Gastroesophageal sphincter (tissue), 3 donors: ENCODE measurements at regions not wholly inside any gene's neighbourhood (a gene's known extent, or its start where the extent isn't known, plus 50 kb on each side); places are given as distances from the start of the nearest gene placed in this dataset.

Source experiments
- POLR2A ChIP-seq, 2 donors: fragments of 450-650 bp; IDR thresholded peaks; one replicate each; pipeline ENCODE4 v1.6.1; 2017; ENCODE audit warnings: antibody characterized with exemption in 2 of 2, mild to moderate bottlenecking in 2 of 2, moderate library complexity in 1 of 2
- TF ChIP-seq, protein P1 (sequence below), 4 experiments: fragments of 200-600 bp in 2 of 4; fragments of 450-650 bp in 2 of 4; sonication (generic) in 1 of 4; IDR thresholded peaks; one replicate each; pipeline ENCODE4 v1.5.1; 2017 to 2019; ENCODE audit warnings: antibody characterized with exemption in 4 of 4, mild to moderate bottlenecking in 2 of 4, moderate library complexity in 2 of 4

DNA sequence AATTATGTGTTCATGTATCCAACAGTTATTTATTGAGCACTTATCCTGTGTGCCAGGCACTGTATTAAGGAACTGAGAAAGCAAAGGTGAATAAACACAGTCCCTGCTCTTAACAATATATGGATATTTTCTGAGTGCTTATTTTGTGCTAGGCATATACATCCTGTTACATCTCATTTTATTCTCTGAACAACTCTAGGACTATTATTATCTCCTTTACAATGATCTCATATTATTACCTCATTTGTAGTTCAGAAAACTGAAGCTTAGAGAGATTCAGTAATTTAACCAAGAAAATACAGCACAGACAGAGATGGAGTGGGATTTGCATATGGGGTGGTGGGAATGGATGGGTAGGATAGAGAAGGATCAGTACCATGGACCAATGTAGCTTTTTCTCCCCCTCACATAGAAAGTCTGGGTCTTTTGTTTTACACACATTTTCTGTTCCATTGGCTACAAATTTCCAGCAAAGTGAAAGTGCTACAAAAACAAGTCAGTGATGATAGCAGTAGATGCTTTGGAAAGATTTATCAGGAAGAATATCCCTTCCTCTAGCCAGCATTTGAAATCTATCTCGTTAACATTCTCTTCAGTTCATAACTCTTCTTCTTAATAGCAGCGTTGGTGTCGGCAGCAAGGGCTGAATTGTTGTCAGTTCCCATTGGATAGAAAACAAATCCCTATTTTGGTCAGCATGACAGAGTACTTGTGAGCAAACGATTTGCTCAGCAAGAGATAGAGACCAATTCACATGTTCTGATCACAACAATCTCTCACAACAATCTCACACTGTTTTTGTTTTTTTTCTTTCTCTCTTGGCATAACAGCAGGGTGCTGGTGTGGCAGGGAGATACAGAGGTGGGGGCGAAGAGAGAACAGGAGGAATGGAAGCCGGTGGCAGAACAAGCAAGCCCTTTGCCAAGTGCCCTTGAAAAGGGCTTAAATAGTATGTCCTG lies 102.2 kb upstream of the KCTD1 start:
- TF ChIP-seq, protein P1, sequence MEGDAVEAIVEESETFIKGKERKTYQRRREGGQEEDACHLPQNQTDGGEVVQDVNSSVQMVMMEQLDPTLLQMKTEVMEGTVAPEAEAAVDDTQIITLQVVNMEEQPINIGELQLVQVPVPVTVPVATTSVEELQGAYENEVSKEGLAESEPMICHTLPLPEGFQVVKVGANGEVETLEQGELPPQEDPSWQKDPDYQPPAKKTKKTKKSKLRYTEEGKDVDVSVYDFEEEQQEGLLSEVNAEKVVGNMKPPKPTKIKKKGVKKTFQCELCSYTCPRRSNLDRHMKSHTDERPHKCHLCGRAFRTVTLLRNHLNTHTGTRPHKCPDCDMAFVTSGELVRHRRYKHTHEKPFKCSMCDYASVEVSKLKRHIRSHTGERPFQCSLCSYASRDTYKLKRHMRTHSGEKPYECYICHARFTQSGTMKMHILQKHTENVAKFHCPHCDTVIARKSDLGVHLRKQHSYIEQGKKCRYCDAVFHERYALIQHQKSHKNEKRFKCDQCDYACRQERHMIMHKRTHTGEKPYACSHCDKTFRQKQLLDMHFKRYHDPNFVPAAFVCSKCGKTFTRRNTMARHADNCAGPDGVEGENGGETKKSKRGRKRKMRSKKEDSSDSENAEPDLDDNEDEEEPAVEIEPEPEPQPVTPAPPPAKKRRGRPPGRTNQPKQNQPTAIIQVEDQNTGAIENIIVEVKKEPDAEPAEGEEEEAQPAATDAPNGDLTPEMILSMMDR (IDR thresholded peaks at IDR 0.05) = no peak
- no peak for TF ChIP-seq POLR2A (IDR thresholded peaks at IDR 0.05)
